ENCODE measurements at regions not wholly inside any gene's neighbourhood (a gene's known extent, or its start where the extent isn't known, plus 50 kb on each side); places are given as distances from the start of the nearest gene placed in this dataset.

GRCh38 chr13:97658556-97658955, 224.6 kb downstream of the RAP2A start:
- TF ChIP-seq CTCF (IDR thresholded peaks at IDR 0.05 in 8 of 11, conservative IDR thresholded peaks at IDR 0.05 in 3 of 11) = no peak
- no peak for TF ChIP-seq POLR2A (IDR thresholded peaks at IDR 0.05)
